ENCODE measurements at regions not wholly inside any gene's neighbourhood (a gene's known extent, or its start where the extent isn't known, plus 50 kb on each side); places are given as distances from the start of the nearest gene placed in this dataset.

DNA sequence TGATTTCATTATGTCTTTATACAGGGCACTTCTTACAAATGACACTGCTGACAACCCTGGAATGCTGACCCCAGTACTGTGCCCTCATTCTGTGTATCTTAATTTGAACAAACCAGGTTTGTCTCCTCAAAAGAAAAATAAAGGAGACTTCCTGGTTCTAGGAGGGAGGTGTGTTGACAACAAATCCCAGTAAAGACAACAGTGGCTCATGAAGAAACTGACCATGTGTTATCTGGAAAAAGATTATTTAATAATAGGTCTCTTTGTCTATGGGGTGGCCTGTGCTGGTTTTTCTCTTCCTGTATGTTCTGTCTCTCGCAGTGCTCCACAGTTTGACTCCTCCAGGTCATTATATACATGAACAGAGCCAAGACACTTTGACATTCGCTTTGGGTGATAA, 454.6 kb downstream of the LMO4 start:
- TF ChIP-seq, protein P1, sequence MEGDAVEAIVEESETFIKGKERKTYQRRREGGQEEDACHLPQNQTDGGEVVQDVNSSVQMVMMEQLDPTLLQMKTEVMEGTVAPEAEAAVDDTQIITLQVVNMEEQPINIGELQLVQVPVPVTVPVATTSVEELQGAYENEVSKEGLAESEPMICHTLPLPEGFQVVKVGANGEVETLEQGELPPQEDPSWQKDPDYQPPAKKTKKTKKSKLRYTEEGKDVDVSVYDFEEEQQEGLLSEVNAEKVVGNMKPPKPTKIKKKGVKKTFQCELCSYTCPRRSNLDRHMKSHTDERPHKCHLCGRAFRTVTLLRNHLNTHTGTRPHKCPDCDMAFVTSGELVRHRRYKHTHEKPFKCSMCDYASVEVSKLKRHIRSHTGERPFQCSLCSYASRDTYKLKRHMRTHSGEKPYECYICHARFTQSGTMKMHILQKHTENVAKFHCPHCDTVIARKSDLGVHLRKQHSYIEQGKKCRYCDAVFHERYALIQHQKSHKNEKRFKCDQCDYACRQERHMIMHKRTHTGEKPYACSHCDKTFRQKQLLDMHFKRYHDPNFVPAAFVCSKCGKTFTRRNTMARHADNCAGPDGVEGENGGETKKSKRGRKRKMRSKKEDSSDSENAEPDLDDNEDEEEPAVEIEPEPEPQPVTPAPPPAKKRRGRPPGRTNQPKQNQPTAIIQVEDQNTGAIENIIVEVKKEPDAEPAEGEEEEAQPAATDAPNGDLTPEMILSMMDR (conservative IDR thresholded peaks at IDR 0.05): no peak
- TF ChIP-seq ZFX (IDR thresholded peaks at IDR 0.05): no peak

All from C4-2B (cell line).